Endothelial cell of umbilical vein (primary cell): ENCODE measurements at regions not wholly inside any gene's neighbourhood (a gene's known extent, or its start where the extent isn't known, plus 50 kb on each side); places are given as distances from the start of the nearest gene placed in this dataset.

Experiments used
- BruUV-seq: library from RNA; stranded (reverse); fragments of 400-500 nt; replicated peaks from 2 replicates; lab custom pipeline; 2021; lab: Mats Ljungman, UMichigan
- CTCF ChIA-PET: fragments of 300-600, 350-600 bp; sonication (Branson Sonifier 250); formaldehyde crosslinking; loops from one replicate; lab custom pipeline; 2021; ENCODE audit warnings: antibody characterized with exemption, inconsistent platforms; lab: Charles Lee
- POLR2A ChIA-PET: fragments of 300-600, 350-600 bp; sonication (Branson Sonifier 250); formaldehyde crosslinking; loops from one replicate; lab custom pipeline; 2021; ENCODE audit warnings: antibody characterized with exemption, inconsistent platforms; lab: Charles Lee
- DNase-seq: peaks from one replicate; pipeline ENCODE4 v3.0.0-alpha.2; 2011; ENCODE audit warnings: low read depth, low spot score
- FAIRE-seq: peaks from 2 replicates; lab custom pipeline; 2011; peaks lifted over from hg19 to GRCh38; lab: Jason Lieb, UNC
- H2AFZ ChIP-seq: 2 replicates; pipeline ENCODE4 v1.6.0; 2012; ENCODE audit warnings: low read depth, low read length, control low read depth, inconsistent platforms
- H3K27ac ChIP-seq: 2 replicates; pipeline ENCODE4 v1.5.1; 2011; ENCODE audit warnings: low read depth, mild to moderate bottlenecking, control low read depth, low read length, moderate library complexity; ENCODE audit not compliant: insufficient read depth
- H3K27me3 ChIP-seq, 2 experiments: 2 replicates each; pipeline versions ENCODE4 v1.6.0 to v1.6.1; 2011; ENCODE audit warnings: low read length in 2 of 2, mixed read lengths in 1 of 2; ENCODE audit not compliant: control insufficient read depth in 2 of 2, insufficient read depth in 2 of 2
- H3K36me3 ChIP-seq, 2 experiments: 2 replicates in 1 of 2; 3 replicates in 1 of 2; pipeline ENCODE4 v1.5.1; 2011; ENCODE audit warnings: low read length in 2 of 2, mild to moderate bottlenecking in 1 of 2, moderate library complexity in 1 of 2; ENCODE audit not compliant: control insufficient read depth in 2 of 2, insufficient read depth in 2 of 2; ENCODE audit errors: extremely low read depth in 1 of 2
- H3K4me1 ChIP-seq: 3 replicates; pipeline ENCODE4 v1.5.1; 2011; ENCODE audit warnings: mild to moderate bottlenecking, low read length; ENCODE audit not compliant: control insufficient read depth, insufficient read depth; ENCODE audit errors: extremely low read depth
- H3K4me2 ChIP-seq: 2 replicates; pipeline ENCODE4 v1.6.1; 2011; ENCODE audit warnings: low read length, control low read depth, mixed read lengths; ENCODE audit not compliant: insufficient read depth
- H3K4me3 ChIP-seq, 3 experiments: fragments of 200-600 bp in 1 of 3; sonication (generic), shearing (Covaris generic) in 1 of 3; replicated peaks in 1 of 3; 2 replicates each; pipeline ENCODE4 v1.5.1; 2011 to 2016; ENCODE audit warnings: control low read depth in 3 of 3, low read length in 3 of 3, mild to moderate bottlenecking in 2 of 3, inconsistent platforms in 1 of 3, low read depth in 1 of 3, moderate library complexity in 1 of 3; ENCODE audit not compliant: insufficient read depth in 1 of 3
- H3K79me2 ChIP-seq: 2 replicates; pipeline ENCODE4 v1.6.0; 2012; ENCODE audit warnings: low read length, inconsistent platforms; ENCODE audit not compliant: control insufficient read depth, insufficient read depth
- H3K9ac ChIP-seq: replicated peaks from 2 replicates; pipeline ENCODE3; 2011; ENCODE audit warnings: low read length, control low read depth; ENCODE audit not compliant: insufficient read depth; ENCODE audit errors: extremely low read depth
- H3K9me1 ChIP-seq: replicated peaks from 3 replicates; pipeline ENCODE4 v1.6.0; 2011; ENCODE audit warnings: mild to moderate bottlenecking, low read length; ENCODE audit not compliant: control insufficient read depth, insufficient read depth; ENCODE audit errors: extremely low read depth
- H3K9me3 ChIP-seq: replicated peaks from 2 replicates; pipeline ENCODE4 v1.5.1; 2012; ENCODE audit warnings: low read length, inconsistent platforms; ENCODE audit not compliant: control insufficient read depth, insufficient read depth
- H4K20me1 ChIP-seq: replicated peaks from 2 replicates; pipeline ENCODE3; 2011; ENCODE audit warnings: mild to moderate bottlenecking, low read length; ENCODE audit not compliant: control insufficient read depth, insufficient read depth; ENCODE audit errors: extremely low read depth
- CTCF ChIP-seq, 2 donors: IDR thresholded peaks; 1 replicate in 1 of 2; 2 replicates in 1 of 2; pipeline ENCODE4 v1.5.1; 2011; ENCODE audit warnings: low read length in 2 of 2, mild to moderate bottlenecking in 2 of 2, moderate library complexity in 2 of 2, control low read depth in 1 of 2, inconsistent platforms in 1 of 2, low read depth in 1 of 2; ENCODE audit not compliant: insufficient read depth in 1 of 2; ENCODE audit errors: extremely low read depth in 1 of 2
- EZH2 ChIP-seq: IDR thresholded peaks from 2 replicates; pipeline ENCODE4 v1.6.1; 2012; ENCODE audit warnings: borderline replicate concordance, low read depth, mild to moderate bottlenecking, moderate library complexity, low read length, inconsistent platforms; ENCODE audit not compliant: severe bottlenecking
- FOS ChIP-seq: IDR thresholded peaks from 2 replicates; pipeline ENCODE4 v1.6.1; 2011; ENCODE audit warnings: mild to moderate bottlenecking, low read length, moderate library complexity, borderline replicate concordance; ENCODE audit not compliant: insufficient read depth
- GATA2 ChIP-seq: IDR thresholded peaks from 2 replicates; pipeline ENCODE4 v1.7.0; 2011; ENCODE audit warnings: low read depth, mild to moderate bottlenecking, moderate library complexity, mixed read lengths, low read length; ENCODE audit not compliant: insufficient read length, insufficient read depth
- JUN ChIP-seq: IDR thresholded peaks from 2 replicates; pipeline ENCODE4 v1.6.1; 2011; ENCODE audit warnings: borderline replicate concordance, low read depth; ENCODE audit not compliant: insufficient read length, insufficient read depth
- MYC ChIP-seq: IDR thresholded peaks from one replicate; pipeline ENCODE4 v1.6.1; 2011; ENCODE audit warnings: mild to moderate bottlenecking, low read depth, low read length
- POLR2A ChIP-seq: IDR thresholded peaks from 2 replicates; pipeline ENCODE4 v1.6.1; 2012; ENCODE audit warnings: low read depth, mild to moderate bottlenecking, control low read depth, low read length
- POLR2AphosphoS5 ChIP-seq: IDR thresholded peaks from 2 replicates; pipeline ENCODE4 v1.6.1; 2012; ENCODE audit warnings: low read depth, mild to moderate bottlenecking, control low read depth, low read length, moderate library complexity; ENCODE audit not compliant: insufficient read depth
- dilution Hi-C: fragments of 300-500 bp; cut with MboI; formaldehyde crosslinking; loops from one replicate; pipeline ENCODE4 v1.15.0; 2019; ENCODE audit warnings: low sequenced_read_pairs; ENCODE audit not compliant: extremely low pct_ligation_motif_present
- intact Hi-C: fragments of 100-400 bp; cut with micrococcal nuclease; formaldehyde crosslinking; loops from one replicate; pipeline ENCODE4 v1.10.0; 2022
- TF ChIP-seq, protein P1 (sequence below): IDR thresholded peaks from 2 replicates; pipeline ENCODE4 v1.6.1; 2011; ENCODE audit not compliant: insufficient read depth, insufficient read length

GRCh38 chr7:7125963-7126362 is 56.4 kb upstream of the C1GALT1 start:
- dilution Hi-C loops, result no loop called here
- Histone ChIP-seq H3K9me3 (no peaks in the 10 kb centered on the region), H3K36me3 (no peaks in the 10 kb centered on the region), H4K20me1 (no peaks in the 10 kb centered on the region), H3K27ac (no peak overlapping the region), H3K4me1 (no peaks in the 10 kb centered on the region), H3K4me3 (no peak overlapping the region), H3K9ac (no peak overlapping the region), H3K27me3 (peaks cover 0 to 1% of the 10 kb centered on the region in 2 experiments), H3K4me2 (no peak overlapping the region), H3K9me1 (no peaks in the 10 kb centered on the region), H2AFZ (no peak overlapping the region), H3K79me2 (no peaks in the 10 kb centered on the region)
- TF ChIP-seq GATA2, result no peak
- TF ChIP-seq EZH2, result no peak
- TF ChIP-seq CTCF (IDR thresholded peaks at IDR 0.05; ENCODE audit: extremely low read depth in 1 of 2, insufficient read depth in 1 of 2, low read depth in 1 of 2, low read length in 2 of 2), result no peak
- no peak for TF ChIP-seq FOS
- TF ChIP-seq JUN, result no peak
- TF ChIP-seq POLR2AphosphoS5, result no peak
- no peak for TF ChIP-seq POLR2A
- TF ChIP-seq MYC, result no peak
- TF ChIP-seq, protein P1, sequence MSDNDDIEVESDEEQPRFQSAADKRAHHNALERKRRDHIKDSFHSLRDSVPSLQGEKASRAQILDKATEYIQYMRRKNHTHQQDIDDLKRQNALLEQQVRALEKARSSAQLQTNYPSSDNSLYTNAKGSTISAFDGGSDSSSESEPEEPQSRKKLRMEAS, result no peak
- BruUV-seq, result no TSS peak
- CTCF ChIA-PET, result no interaction called here
- DNase-seq (no peak), FAIRE-seq (no peak)
- intact Hi-C loops, result no loop called here
- POLR2A ChIA-PET, result no interaction called here
